ENCODE measurements at regions not wholly inside any gene's neighbourhood (a gene's known extent, or its start where the extent isn't known, plus 50 kb on each side); places are given as distances from the start of the nearest gene placed in this dataset.
A peak's percentile ranks its signal among the peaks of the same experiment; 100 is the strongest.

GRCh38 chr12:73413974-73414373 lies 1123.7 kb upstream of the ATXN7L3B start:
- DNase-seq (ENCODE audit: extremely low read depth in 1 of 11, low read depth in 9 of 11, low spot score in 4 of 11): no peak

GRCh38 chr12:73414926-73415325 lies 1122.7 kb upstream of the ATXN7L3B start:
- DNase-seq (ENCODE audit: extremely low read depth in 1 of 11, low read depth in 9 of 11, low spot score in 4 of 11): no peak

GRCh38 chr12:73418541-73418940 lies 1119.1 kb upstream of the ATXN7L3B start:
- no peak for DNase-seq (ENCODE audit: extremely low read depth in 1 of 11, low read depth in 9 of 11, low spot score in 4 of 11)

GRCh38 chr12:73421832-73422231 lies 1115.8 kb upstream of the ATXN7L3B start:
- DNase-seq (ENCODE audit: extremely low read depth in 1 of 11, low read depth in 9 of 11, low spot score in 4 of 11): no peak

- no peak for DNase-seq (ENCODE audit: extremely low read depth in 1 of 11, low read depth in 9 of 11, low spot score in 4 of 11)
These were observed 1113.2 kb upstream of the ATXN7L3B start for GRCh38 chr12:73424484-73424883.

- no peak for DNase-seq (ENCODE audit: extremely low read depth in 1 of 11, low read depth in 9 of 11, low spot score in 4 of 11)
These were observed 1091.8 kb upstream of the ATXN7L3B start for GRCh38 chr12:73445658-73446324.

- no peak for DNase-seq (ENCODE audit: extremely low read depth in 1 of 11, low read depth in 9 of 11, low spot score in 4 of 11)
These were observed 1084.8 kb upstream of the ATXN7L3B start for GRCh38 chr12:73452672-73453469.

GRCh38 chr12:73460212-73460611 lies 1077.4 kb upstream of the ATXN7L3B start:
- DNase-seq (ENCODE audit: extremely low read depth in 1 of 11, low read depth in 9 of 11, low spot score in 4 of 11): no peak

GRCh38 chr12:73465106-73465505 lies 1072.5 kb upstream of the ATXN7L3B start:
- DNase-seq (ENCODE audit: extremely low read depth in 1 of 11, low read depth in 9 of 11, low spot score in 4 of 11): no peak

GRCh38 chr12:73486256-73486655 lies 1051.4 kb upstream of the ATXN7L3B start:
- DNase-seq (ENCODE audit: extremely low read depth in 1 of 11, low read depth in 9 of 11, low spot score in 4 of 11): peak in 2 of 11 donors; percentile 4 to 7

- DNase-seq (ENCODE audit: extremely low read depth in 1 of 11, low read depth in 9 of 11, low spot score in 4 of 11): no peak
These were observed 1031.0 kb upstream of the ATXN7L3B start for GRCh38 chr12:73506611-73507010.

- DNase-seq (ENCODE audit: extremely low read depth in 1 of 11, low read depth in 9 of 11, low spot score in 4 of 11): no peak
These were observed 1023.0 kb upstream of the ATXN7L3B start for GRCh38 chr12:73514672-73515071.

- no peak for DNase-seq (ENCODE audit: extremely low read depth in 1 of 11, low read depth in 9 of 11, low spot score in 4 of 11)
These were observed 1019.8 kb upstream of the ATXN7L3B start for GRCh38 chr12:73517859-73518258.

- DNase-seq (ENCODE audit: extremely low read depth in 1 of 11, low read depth in 9 of 11, low spot score in 4 of 11): no peak
These were observed 1008.4 kb upstream of the ATXN7L3B start for GRCh38 chr12:73529231-73529630.

GRCh38 chr12:73529954-73530353 lies 1007.7 kb upstream of the ATXN7L3B start:
- DNase-seq (ENCODE audit: extremely low read depth in 1 of 11, low read depth in 9 of 11, low spot score in 4 of 11): no peak

- DNase-seq (ENCODE audit: extremely low read depth in 1 of 11, low read depth in 9 of 11, low spot score in 4 of 11): no peak
These were observed 1005.9 kb upstream of the ATXN7L3B start for GRCh38 chr12:73531752-73532151.

GRCh38 chr12:73547421-73547820 lies 990.2 kb upstream of the ATXN7L3B start:
- DNase-seq (ENCODE audit: extremely low read depth in 1 of 11, low read depth in 9 of 11, low spot score in 4 of 11): no peak

- no peak for DNase-seq (ENCODE audit: extremely low read depth in 1 of 11, low read depth in 9 of 11, low spot score in 4 of 11)
These were observed 952.5 kb upstream of the ATXN7L3B start for GRCh38 chr12:73585136-73585535.

GRCh38 chr12:73589220-73589619 lies 948.4 kb upstream of the ATXN7L3B start:
- DNase-seq (ENCODE audit: extremely low read depth in 1 of 11, low read depth in 9 of 11, low spot score in 4 of 11): no peak

GRCh38 chr12:73598626-73599025 lies 939.0 kb upstream of the ATXN7L3B start:
- DNase-seq (ENCODE audit: extremely low read depth in 1 of 11, low read depth in 9 of 11, low spot score in 4 of 11): no peak

- no peak for DNase-seq (ENCODE audit: extremely low read depth in 1 of 11, low read depth in 9 of 11, low spot score in 4 of 11)
These were observed 938.4 kb upstream of the ATXN7L3B start for GRCh38 chr12:73599268-73599667.
